ENCODE measurements at regions not wholly inside any gene's neighbourhood (a gene's known extent, or its start where the extent isn't known, plus 50 kb on each side); places are given as distances from the start of the nearest gene placed in this dataset.

- TF ChIP-seq CTCF (IDR thresholded peaks at IDR 0.05) (no peak), POLR2AphosphoS5 (IDR thresholded peaks at IDR 0.05; ENCODE audit: low read depth, low read length) (no peak)
Measured at GRCh38 chr12:4049298-4050080, 176.3 kb upstream of the PARP11 start.
